Adrenal gland (tissue), 9 donors: ENCODE measurements at regions not wholly inside any gene's neighbourhood (a gene's known extent, or its start where the extent isn't known, plus 50 kb on each side); places are given as distances from the start of the nearest gene placed in this dataset.

ENCODE experiments used
- DNase-seq, 7 donors: peaks; one replicate each; pipeline ENCODE4 v3.0.0-alpha.2; 2019 to 2020
- H3K27ac ChIP-seq, 5 donors: fragments of 200-600 bp; sonication (generic) in 4 of 5; 1 replicate in 3 of 5; 2 replicates in 2 of 5; pipeline versions ENCODE4 v1.5.1 to v1.8.0; 2016 to 2020; ENCODE audit warnings: mild to moderate bottlenecking in 1 of 5
- H3K27me3 ChIP-seq: fragments of 200-600 bp; 2 replicates; pipeline ENCODE4 v1.8.0; 2021
- H3K36me3 ChIP-seq, 2 donors: fragments of 200-600 bp; replicated peaks in 1 of 2; 1 replicate in 1 of 2; 2 replicates in 1 of 2; pipeline versions ENCODE4 v1.5.1 to v1.8.0; 2018 to 2022
- H3K4me1 ChIP-seq, 2 donors: fragments of 200-600 bp; replicated peaks in 1 of 2; 1 replicate in 1 of 2; 2 replicates in 1 of 2; pipeline versions ENCODE4 v1.5.1 to v1.8.0; 2018 to 2021
- H3K4me3 ChIP-seq, 4 donors: fragments of 200-600 bp; sonication (generic) in 3 of 4; one replicate each; pipeline ENCODE4 v1.5.1; 2016 to 2018
- H3K9me3 ChIP-seq, 3 donors: fragments of 200-600 bp; sonication (generic) in 1 of 3; replicated peaks in 1 of 3; 1 replicate in 2 of 3; 2 replicates in 1 of 3; pipeline versions ENCODE4 v1.5.1 to v1.8.0; 2016 to 2021
- CTCF ChIP-seq, 6 experiments: fragments of 450-650 bp in 4 of 6; fragments of 200-600 bp in 2 of 6; sonication (generic) in 1 of 6; IDR thresholded peaks; 1 replicate in 5 of 6; 2 replicates in 1 of 6; pipeline versions ENCODE4 v1.5.1 to v1.8.0; 2016 to 2021; ENCODE audit warnings: antibody characterized with exemption in 6 of 6, mild to moderate bottlenecking in 2 of 6, moderate library complexity in 1 of 6
- POLR2A ChIP-seq, 2 donors: fragments of 450-650 bp; IDR thresholded peaks; one replicate each; pipeline ENCODE4 v1.6.1; 2017; ENCODE audit warnings: antibody characterized with exemption in 2 of 2, mild to moderate bottlenecking in 2 of 2, moderate library complexity in 1 of 2
- WGBS, 4 donors: extraction: QIAGEN DNeasy Blood & Tissue Kit in 2 of 4; methylation state at CpG; one replicate each; pipeline versions ENCODE4 v1.1.5 to v1.1.7; 2013 to 2017; 5-methylcytosine and 5-hydroxymethylcytosine counted together
- intact Hi-C, 2 donors: fragments of 100-400 bp; cut with DNase I; formaldehyde crosslinking; loops; one replicate each; pipeline versions ENCODE4 v1.14.1 to v1.15.0; 2022 to 2023
- donor health status: healthy with polysubstance abuse.
- donor health status: Bipolar disorder and iron deficiency.
- donor health status: DM: yes; HTN: yes; CAD: no.
- donor health status: DM: no; HTN: no; CAD: no.
- donor health status: DM: no; HTN: no; CAD: no.

GRCh38 chr10:53395449-53395848, 622.9 kb upstream of the MBL2 start:
- Histone ChIP-seq H3K4me1 (no peaks in the 10 kb centered on the region), H3K4me3 (no peak overlapping the region), H3K27ac (no peak overlapping the region), H3K36me3 (no peaks in the 10 kb centered on the region), H3K9me3 (no peaks in the 10 kb centered on the region), H3K27me3 (no peaks in the 10 kb centered on the region)
- intact Hi-C loops, result no loop called here
- no peak for DNase-seq
- 79 to 91% (median 85%) methylated on average over 5 of the region's 5 CpGs for WGBS, 4 donors
- no peak for TF ChIP-seq POLR2A (IDR thresholded peaks at IDR 0.05)
- TF ChIP-seq CTCF (IDR thresholded peaks at IDR 0.05), result no peak

- TF ChIP-seq POLR2A (IDR thresholded peaks at IDR 0.05), result no peak
- TF ChIP-seq CTCF (IDR thresholded peaks at IDR 0.05), result no peak
- no peaks in the 10 kb centered on the region for H3K9me3 ChIP-seq
- no peaks in the 10 kb centered on the region for H3K4me1 ChIP-seq
- H3K36me3 ChIP-seq, result no peaks in the 10 kb centered on the region
- H3K4me3 ChIP-seq, result no peak overlapping the region
- 68 to 76% (median 74%) methylated on average over 4 of the region's 4 CpGs for WGBS, 4 donors
- DNase-seq, result no peak
- intact Hi-C loops, result no loop called here
- H3K27ac ChIP-seq, result no peak overlapping the region
- no peaks in the 10 kb centered on the region for H3K27me3 ChIP-seq
Measured at GRCh38 chr10:53387562-53387961, 615.0 kb upstream of the MBL2 start.

- Histone ChIP-seq H3K4me3 (no peak overlapping the region), H3K4me1 (no peaks in the 10 kb centered on the region), H3K27ac (no peak overlapping the region), H3K36me3 (no peaks in the 10 kb centered on the region), H3K27me3 (no peaks in the 10 kb centered on the region), H3K9me3 (no peaks in the 10 kb centered on the region)
- TF ChIP-seq POLR2A (IDR thresholded peaks at IDR 0.05), result no peak
- TF ChIP-seq CTCF (IDR thresholded peaks at IDR 0.05), result no peak
- 53 to 77% (median 62%) methylated on average over 3 of the region's 3 CpGs for WGBS, 4 donors
- DNase-seq, result no peak
- intact Hi-C loops, result no loop called here
Measured at GRCh38 chr10:53382543-53382942, 610.0 kb upstream of the MBL2 start.

- no peak overlapping the region for H3K4me3 ChIP-seq
- 47 to 80% (median 70%) methylated on average over 1 of the region's 1 CpG for WGBS, 4 donors
- H3K36me3 ChIP-seq, result no peaks in the 10 kb centered on the region
- H3K27ac ChIP-seq, result no peak overlapping the region
- TF ChIP-seq CTCF (IDR thresholded peaks at IDR 0.05), result no peak
- no peak for TF ChIP-seq POLR2A (IDR thresholded peaks at IDR 0.05)
- H3K9me3 ChIP-seq, result no peaks in the 10 kb centered on the region
- intact Hi-C loops, result no loop called here
- H3K4me1 ChIP-seq, result no peaks in the 10 kb centered on the region
- H3K27me3 ChIP-seq, result no peaks in the 10 kb centered on the region
- no peak for DNase-seq
Measured at GRCh38 chr10:53379956-53380355, 607.4 kb upstream of the MBL2 start.
